GM12865 (cell line): ENCODE measurements at regions not wholly inside any gene's neighbourhood (a gene's known extent, or its start where the extent isn't known, plus 50 kb on each side); places are given as distances from the start of the nearest gene placed in this dataset.

Source experiments
- DNase-seq: peaks from one replicate; pipeline ENCODE4 v3.0.0; 2010; ENCODE audit warnings: low read depth
- H3K4me3 ChIP-seq: 2 replicates; pipeline ENCODE4 v1.5.1; 2011; ENCODE audit warnings: mild to moderate bottlenecking, low read depth, low read length, control low read depth
- CTCF ChIP-seq: IDR thresholded peaks from 2 replicates; pipeline ENCODE4 v1.5.1; 2011; ENCODE audit warnings: low read length, control low read depth, low read depth, inconsistent platforms; ENCODE audit not compliant: insufficient read depth; ENCODE audit errors: missing control alignments

- TF ChIP-seq CTCF, result no peak
- no peak overlapping the region for H3K4me3 ChIP-seq
- DNase-seq, result no peak
Observed at GRCh38 chr4:20391912-20392311, 140.2 kb downstream of the SLIT2 start.

GRCh38 chr4:20393486-20394100 is 141.9 kb downstream of the SLIT2 start:
- H3K4me3 ChIP-seq, result no peak overlapping the region

GRCh38 chr4:20394512-20394911 is 142.8 kb downstream of the SLIT2 start:
- no peak for TF ChIP-seq CTCF
- DNase-seq, result no peak
- H3K4me3 ChIP-seq, result no peak overlapping the region

More at GRCh38 chr4:20393486-20394100, 141.9 kb downstream of the SLIT2 start:
- TF ChIP-seq CTCF, result no peak
- no peak for DNase-seq

- H3K4me3 ChIP-seq, result no peak overlapping the region
- peak; percentile 31 for DNase-seq
- TF ChIP-seq CTCF, result peak; percentile 68
Observed at GRCh38 chr4:20395160-20395773, 143.6 kb downstream of the SLIT2 start.

GRCh38 chr4:20403290-20403689 is 151.6 kb downstream of the SLIT2 start:
- no peak overlapping the region for H3K4me3 ChIP-seq
- no peak for DNase-seq
- no peak for TF ChIP-seq CTCF

GRCh38 chr4:20403846-20404245 is 152.1 kb downstream of the SLIT2 start:
- H3K4me3 ChIP-seq, result no peak overlapping the region
- TF ChIP-seq CTCF, result no peak
- DNase-seq, result no peak

- TF ChIP-seq CTCF, result no peak
- DNase-seq, result no peak
- H3K4me3 ChIP-seq, result no peak overlapping the region
Observed at GRCh38 chr4:20408611-20409010, 156.9 kb downstream of the SLIT2 start.
